ENCODE measurements at regions not wholly inside any gene's neighbourhood (a gene's known extent, or its start where the extent isn't known, plus 50 kb on each side); places are given as distances from the start of the nearest gene placed in this dataset.

DNA sequence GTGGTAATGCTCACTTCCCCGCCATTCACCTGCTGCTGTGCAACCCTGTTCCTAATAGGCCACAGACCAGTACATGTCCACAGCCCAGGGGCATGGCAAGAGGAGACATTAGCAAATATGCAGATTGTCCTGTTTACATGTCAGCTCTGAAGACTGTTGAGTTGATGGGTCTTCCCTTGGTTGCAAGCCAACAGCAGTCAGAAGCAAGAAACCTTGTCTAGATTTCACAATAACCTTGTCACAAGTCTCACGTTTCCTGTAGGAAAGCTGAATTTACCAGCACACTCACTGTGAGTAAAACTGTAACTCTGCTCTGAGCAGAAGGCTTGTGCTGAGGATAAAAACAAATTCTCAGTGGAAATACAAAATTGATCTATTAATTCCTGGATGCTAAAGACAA is 195.1 kb downstream of the HLX start:
- H3K27me3 Mint-ChIP-seq (ENCODE audit: insufficient read depth) = peaks cover 3% of the 10 kb centered on the region
- H3K4me1 ChIP-seq (ENCODE audit: control insufficient read depth, insufficient read depth, low read length) = no peaks in the 10 kb centered on the region
- no peak overlapping the region for H3K4me3 ChIP-seq (ENCODE audit: low read length)
- H3K9ac ChIP-seq (ENCODE audit: extremely low read depth, low read length, poor library complexity, severe bottlenecking) = no peak overlapping the region
- H3K4me1 Mint-ChIP-seq = peaks cover 3% of the 10 kb centered on the region
- DNase-seq = no peak
- 98 to 100% methylated on average over 1 to 2 of the region's 2 CpGs for WGBS, 2 experiments (ENCODE audit: insufficient coverage in 1 of 2, insufficient read length in 1 of 2)
- no peaks in the 10 kb centered on the region for H3K36me3 Mint-ChIP-seq (ENCODE audit: low read depth)
- H3K36me3 ChIP-seq (ENCODE audit: control insufficient read depth, insufficient read depth, low read length) = no peaks in the 10 kb centered on the region
- TF ChIP-seq, protein P1, sequence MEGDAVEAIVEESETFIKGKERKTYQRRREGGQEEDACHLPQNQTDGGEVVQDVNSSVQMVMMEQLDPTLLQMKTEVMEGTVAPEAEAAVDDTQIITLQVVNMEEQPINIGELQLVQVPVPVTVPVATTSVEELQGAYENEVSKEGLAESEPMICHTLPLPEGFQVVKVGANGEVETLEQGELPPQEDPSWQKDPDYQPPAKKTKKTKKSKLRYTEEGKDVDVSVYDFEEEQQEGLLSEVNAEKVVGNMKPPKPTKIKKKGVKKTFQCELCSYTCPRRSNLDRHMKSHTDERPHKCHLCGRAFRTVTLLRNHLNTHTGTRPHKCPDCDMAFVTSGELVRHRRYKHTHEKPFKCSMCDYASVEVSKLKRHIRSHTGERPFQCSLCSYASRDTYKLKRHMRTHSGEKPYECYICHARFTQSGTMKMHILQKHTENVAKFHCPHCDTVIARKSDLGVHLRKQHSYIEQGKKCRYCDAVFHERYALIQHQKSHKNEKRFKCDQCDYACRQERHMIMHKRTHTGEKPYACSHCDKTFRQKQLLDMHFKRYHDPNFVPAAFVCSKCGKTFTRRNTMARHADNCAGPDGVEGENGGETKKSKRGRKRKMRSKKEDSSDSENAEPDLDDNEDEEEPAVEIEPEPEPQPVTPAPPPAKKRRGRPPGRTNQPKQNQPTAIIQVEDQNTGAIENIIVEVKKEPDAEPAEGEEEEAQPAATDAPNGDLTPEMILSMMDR (conservative IDR thresholded peaks at IDR 0.05) = no peak
- peaks cover 19% of the 10 kb centered on the region for H3K9me3 Mint-ChIP-seq
- H3K27ac ChIP-seq (ENCODE audit: low read depth, low read length) = no peak overlapping the region
- H3K27ac Mint-ChIP-seq = no peak overlapping the region
- no peaks in the 10 kb centered on the region for H3K27me3 ChIP-seq (ENCODE audit: control insufficient read depth, insufficient read depth, low read length, poor library complexity, severe bottlenecking)
- H3K4me3 Mint-ChIP-seq = no peak overlapping the region
- peaks cover 14% of the 10 kb centered on the region for H3K9me3 ChIP-seq (ENCODE audit: control insufficient read depth, low read length)

DNA sequence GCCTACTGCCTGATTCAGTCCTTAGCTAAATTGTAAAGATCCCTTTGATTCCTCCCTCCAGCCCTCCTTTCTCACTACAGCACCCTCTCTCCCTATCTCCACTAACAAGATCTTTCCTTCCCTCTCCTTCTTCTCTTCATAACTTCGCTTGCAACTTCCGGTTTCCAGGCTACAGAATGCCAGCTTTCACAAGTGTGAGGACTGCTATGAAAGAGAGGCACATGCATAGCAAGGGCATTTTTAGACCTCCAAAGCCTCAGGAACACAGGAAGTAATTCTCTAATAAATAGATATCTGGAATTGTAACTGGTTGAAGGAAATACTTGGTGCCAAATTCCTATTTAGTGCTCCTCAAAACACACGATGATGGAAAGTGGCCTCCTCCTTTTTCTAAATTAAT is 196.7 kb downstream of the HLX start:
- Histone ChIP-seq H3K27me3 (ENCODE audit: control insufficient read depth, insufficient read depth, low read length, poor library complexity, severe bottlenecking) (no peaks in the 10 kb centered on the region), H3K9ac (ENCODE audit: extremely low read depth, low read length, poor library complexity, severe bottlenecking) (no peak overlapping the region), H3K4me1 (ENCODE audit: control insufficient read depth, insufficient read depth, low read length) (no peaks in the 10 kb centered on the region), H3K36me3 (ENCODE audit: control insufficient read depth, insufficient read depth, low read length) (no peaks in the 10 kb centered on the region), H3K4me3 (ENCODE audit: low read length) (no peak overlapping the region), H3K27ac (ENCODE audit: low read depth, low read length) (no peak overlapping the region), H3K9me3 (ENCODE audit: control insufficient read depth, low read length) (peaks cover 14% of the 10 kb centered on the region)
- H3K4me3 Mint-ChIP-seq = no peak overlapping the region
- no peaks in the 10 kb centered on the region for H3K36me3 Mint-ChIP-seq (ENCODE audit: low read depth)
- peaks cover 19% of the 10 kb centered on the region for H3K9me3 Mint-ChIP-seq
- no peak overlapping the region for H3K27ac Mint-ChIP-seq
- peaks cover 4% of the 10 kb centered on the region for H3K27me3 Mint-ChIP-seq (ENCODE audit: insufficient read depth)
- TF ChIP-seq, protein P1 (conservative IDR thresholded peaks at IDR 0.05) = no peak
- WGBS, 2 experiments (ENCODE audit: insufficient coverage in 1 of 2, insufficient read length in 1 of 2) = 80% methylated on average over 3 of the region's 3 CpGs; no CpG with 5 or more reads in 1 of the 2 experiments
- DNase-seq = no peak
- H3K4me1 Mint-ChIP-seq = no peaks in the 10 kb centered on the region

DNA sequence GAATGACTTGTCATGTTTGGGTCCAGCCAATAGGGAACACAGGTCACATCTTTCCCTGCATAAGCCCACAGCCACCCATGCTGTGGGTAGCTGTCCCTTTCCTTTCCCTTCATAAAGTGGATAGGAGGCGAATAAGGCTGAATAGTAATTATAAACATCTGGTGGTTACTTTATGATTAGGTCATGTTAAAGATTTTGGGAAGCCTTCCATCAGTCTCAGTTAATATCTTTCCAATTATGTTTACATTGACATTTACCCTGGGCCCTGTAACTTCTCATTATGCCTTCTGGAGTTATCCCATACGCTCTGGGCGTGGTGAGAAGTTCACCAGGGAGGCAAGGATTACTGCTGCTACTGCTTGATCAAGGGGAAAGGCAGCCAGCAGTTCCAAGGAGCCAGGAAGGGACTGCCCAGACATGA is 197.2 kb downstream of the HLX start:
- Mint-ChIP-seq H3K27ac (no peak overlapping the region), H3K9me3 (peaks cover 19% of the 10 kb centered on the region), H3K4me1 (no peaks in the 10 kb centered on the region), H3K4me3 (no peak overlapping the region), H3K36me3 (ENCODE audit: low read depth) (no peaks in the 10 kb centered on the region), H3K27me3 (ENCODE audit: insufficient read depth) (peaks cover 4% of the 10 kb centered on the region)
- Histone ChIP-seq H3K4me3 (ENCODE audit: low read length) (no peak overlapping the region), H3K36me3 (ENCODE audit: control insufficient read depth, insufficient read depth, low read length) (no peaks in the 10 kb centered on the region), H3K27me3 (ENCODE audit: control insufficient read depth, insufficient read depth, low read length, poor library complexity, severe bottlenecking) (no peaks in the 10 kb centered on the region), H3K4me1 (ENCODE audit: control insufficient read depth, insufficient read depth, low read length) (no peaks in the 10 kb centered on the region), H3K9me3 (ENCODE audit: control insufficient read depth, low read length) (peaks cover 14% of the 10 kb centered on the region), H3K9ac (ENCODE audit: extremely low read depth, low read length, poor library complexity, severe bottlenecking) (no peak overlapping the region), H3K27ac (ENCODE audit: low read depth, low read length) (no peak overlapping the region)
- TF ChIP-seq, protein P1 (conservative IDR thresholded peaks at IDR 0.05) = no peak
- WGBS, 2 experiments (ENCODE audit: insufficient coverage in 1 of 2, insufficient read length in 1 of 2) = 94 to 100% methylated on average over 1 to 2 of the region's 3 CpGs
- no peak for DNase-seq
